ENCODE measurements at regions not wholly inside any gene's neighbourhood (a gene's known extent, or its start where the extent isn't known, plus 50 kb on each side); places are given as distances from the start of the nearest gene placed in this dataset.

DNA sequence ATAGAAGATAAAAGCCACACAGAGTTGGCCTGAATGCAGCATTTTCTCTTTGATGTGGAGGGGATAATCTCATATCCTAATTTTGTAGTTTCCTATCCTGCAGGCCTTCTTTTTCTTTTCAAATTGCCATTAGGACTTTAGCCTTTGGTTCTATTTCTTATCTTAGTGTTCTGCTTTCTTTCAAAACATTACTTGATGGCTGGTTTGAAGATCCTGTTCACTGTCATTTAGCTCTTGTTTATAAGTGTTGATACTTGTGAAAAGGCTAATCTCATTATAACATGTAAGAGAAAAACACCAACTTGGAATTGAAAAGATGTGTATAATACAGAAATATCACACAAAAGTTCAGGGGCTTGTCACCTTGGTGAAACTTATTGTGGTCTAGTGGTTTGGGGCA lies 54.6 kb upstream of the PKIB start:
- peaks cover 0 to 8% (median 4%) of the 10 kb centered on the region in 4 donors for H3K4me1 ChIP-seq
- H3K27ac ChIP-seq = no peak overlapping the region
- no peak for DNase-seq
- intact Hi-C loops (cut with DNase I) = no loop called here
- no peaks in the 10 kb centered on the region for H3K27me3 ChIP-seq
- H3K4me3 ChIP-seq = no peak overlapping the region
- no peaks in the 10 kb centered on the region for H3K36me3 ChIP-seq
- TF ChIP-seq POLR2AphosphoS5 (IDR thresholded peaks at IDR 0.05) = no peak
- H3K9me3 ChIP-seq = no peaks in the 10 kb centered on the region

DNA sequence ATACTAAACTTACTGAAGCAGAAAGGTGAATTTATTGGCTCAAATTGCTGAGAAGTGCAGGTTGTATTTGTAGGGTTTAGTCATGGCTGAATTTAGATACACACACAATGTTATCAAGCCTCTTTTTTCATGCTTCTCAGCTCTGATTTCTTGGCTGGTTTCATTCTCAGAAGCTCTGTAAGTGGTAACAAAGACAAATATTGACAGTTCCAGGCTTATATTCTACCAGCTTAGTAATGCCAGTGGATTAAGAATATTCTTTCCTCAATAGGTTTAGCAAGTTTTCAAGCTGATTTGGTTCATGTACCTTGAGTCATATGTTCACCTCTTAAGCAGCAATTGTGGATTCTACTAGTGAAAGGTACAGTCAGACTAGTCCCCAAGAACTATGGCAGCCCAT lies 52.1 kb upstream of the PKIB start:
- Histone ChIP-seq H3K27me3 (no peaks in the 10 kb centered on the region), H3K36me3 (no peaks in the 10 kb centered on the region), H3K4me1 (peaks cover 0 to 8% (median 4%) of the 10 kb centered on the region in 4 donors), H3K4me3 (no peak overlapping the region), H3K9me3 (no peaks in the 10 kb centered on the region), H3K27ac (no peak overlapping the region)
- intact Hi-C loops (cut with DNase I) = no loop called here
- DNase-seq = no peak
- TF ChIP-seq POLR2AphosphoS5 (IDR thresholded peaks at IDR 0.05) = no peak
- no peak for TF ChIP-seq POLR2A (IDR thresholded peaks at IDR 0.05)
- TF ChIP-seq EP300 (IDR thresholded peaks at IDR 0.05) = no peak
- TF ChIP-seq, protein P1, sequence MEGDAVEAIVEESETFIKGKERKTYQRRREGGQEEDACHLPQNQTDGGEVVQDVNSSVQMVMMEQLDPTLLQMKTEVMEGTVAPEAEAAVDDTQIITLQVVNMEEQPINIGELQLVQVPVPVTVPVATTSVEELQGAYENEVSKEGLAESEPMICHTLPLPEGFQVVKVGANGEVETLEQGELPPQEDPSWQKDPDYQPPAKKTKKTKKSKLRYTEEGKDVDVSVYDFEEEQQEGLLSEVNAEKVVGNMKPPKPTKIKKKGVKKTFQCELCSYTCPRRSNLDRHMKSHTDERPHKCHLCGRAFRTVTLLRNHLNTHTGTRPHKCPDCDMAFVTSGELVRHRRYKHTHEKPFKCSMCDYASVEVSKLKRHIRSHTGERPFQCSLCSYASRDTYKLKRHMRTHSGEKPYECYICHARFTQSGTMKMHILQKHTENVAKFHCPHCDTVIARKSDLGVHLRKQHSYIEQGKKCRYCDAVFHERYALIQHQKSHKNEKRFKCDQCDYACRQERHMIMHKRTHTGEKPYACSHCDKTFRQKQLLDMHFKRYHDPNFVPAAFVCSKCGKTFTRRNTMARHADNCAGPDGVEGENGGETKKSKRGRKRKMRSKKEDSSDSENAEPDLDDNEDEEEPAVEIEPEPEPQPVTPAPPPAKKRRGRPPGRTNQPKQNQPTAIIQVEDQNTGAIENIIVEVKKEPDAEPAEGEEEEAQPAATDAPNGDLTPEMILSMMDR (IDR thresholded peaks at IDR 0.05) = no peak

All from sigmoid colon (tissue), 5 donors.